Lung (tissue), 11 donors: ENCODE measurements at regions not wholly inside any gene's neighbourhood (a gene's known extent, or its start where the extent isn't known, plus 50 kb on each side); places are given as distances from the start of the nearest gene placed in this dataset.

ENCODE experiments used
- ATAC-seq: fragments of 200-7000 bp; cut with Tn5 transposase; one replicate; pipeline ENCODE4 v1.9.1; 2020; ENCODE audit warnings: moderate number of reproducible peaks; ENCODE audit not compliant: insufficient read depth, low FRiP score
- DNase-seq, 3 donors: peaks; one replicate each; pipeline ENCODE4 v3.0.0-alpha.2; 2013 to 2017
- H3K27ac ChIP-seq, 2 donors: one replicate each; pipeline ENCODE4 v1.5.1; 2013; ENCODE audit warnings: mild to moderate bottlenecking in 2 of 2, moderate library complexity in 2 of 2, control low read depth in 1 of 2, inconsistent platforms in 1 of 2, low read depth in 1 of 2, low read length in 1 of 2
- H3K27me3 ChIP-seq, 3 donors: one replicate each; pipeline ENCODE4 v1.5.1; 2013; ENCODE audit warnings: low read length in 2 of 3; ENCODE audit not compliant: control insufficient read depth in 3 of 3, insufficient read depth in 3 of 3
- H3K36me3 ChIP-seq, 4 donors: one replicate each; pipeline ENCODE4 v1.5.1; 2013; ENCODE audit warnings: low read length in 4 of 4, mild to moderate bottlenecking in 1 of 4, moderate library complexity in 1 of 4; ENCODE audit not compliant: control insufficient read depth in 4 of 4, insufficient read depth in 4 of 4
- H3K4me1 ChIP-seq, 5 donors: one replicate each; pipeline ENCODE4 v1.5.1; 2013; ENCODE audit warnings: low read length in 5 of 5, mild to moderate bottlenecking in 2 of 5, moderate library complexity in 1 of 5; ENCODE audit not compliant: control insufficient read depth in 5 of 5, insufficient read depth in 5 of 5
- H3K4me3 ChIP-seq: one replicate; pipeline ENCODE4 v1.5.1; 2013; ENCODE audit warnings: mild to moderate bottlenecking, control low read depth, moderate library complexity
- H3K9ac ChIP-seq, 2 donors: one replicate each; pipeline ENCODE4 v1.5.1; 2013; ENCODE audit warnings: low read length in 2 of 2, control low read depth in 1 of 2; ENCODE audit not compliant: insufficient read depth in 1 of 2
- H3K9me3 ChIP-seq, 4 donors: one replicate each; pipeline ENCODE4 v1.5.1; 2013; ENCODE audit warnings: low read length in 3 of 4, mild to moderate bottlenecking in 1 of 4, moderate library complexity in 1 of 4; ENCODE audit not compliant: control insufficient read depth in 4 of 4, insufficient read depth in 3 of 4
- WGBS, 2 donors: extraction: QIAGEN DNeasy Blood & Tissue Kit; methylation state at CpG; one replicate each; pipeline ENCODE4 v1.1.7; 2013; 5-methylcytosine and 5-hydroxymethylcytosine counted together
- TF ChIP-seq, protein P1 (sequence below): IDR thresholded peaks from 2 replicates; pipeline ENCODE4 v1.5.1; 2012; ENCODE audit warnings: mild to moderate bottlenecking; ENCODE audit errors: control extremely low read depth, extremely low read depth
- donor health status: control.
- donor health status: control.
- donor health status: Bipolar disorder and iron deficiency.
- donor health status: healthy.
- donor health status: DM: yes; HTN: yes; CAD: no.

DNA sequence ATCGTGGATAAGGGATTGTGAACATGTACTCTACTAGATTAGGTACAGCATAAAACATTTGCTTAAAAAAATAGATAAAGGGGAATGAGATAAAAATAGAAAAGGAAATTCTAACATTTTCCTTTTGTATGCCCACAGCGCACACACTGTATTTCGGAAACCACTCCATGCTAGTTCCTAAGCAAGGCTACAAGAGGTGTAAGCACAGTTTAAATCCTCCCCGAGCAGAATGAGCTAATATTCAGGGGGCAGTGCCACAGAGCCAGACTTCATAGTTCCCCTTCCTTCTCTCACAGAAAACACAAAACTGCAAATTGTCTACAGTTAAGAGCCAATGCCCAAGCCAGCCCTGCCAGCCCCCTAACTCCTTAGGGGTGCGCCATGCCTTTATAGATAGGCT, 159.4 kb downstream of the ZNF281 start:
- ATAC-seq = no peak

DNA sequence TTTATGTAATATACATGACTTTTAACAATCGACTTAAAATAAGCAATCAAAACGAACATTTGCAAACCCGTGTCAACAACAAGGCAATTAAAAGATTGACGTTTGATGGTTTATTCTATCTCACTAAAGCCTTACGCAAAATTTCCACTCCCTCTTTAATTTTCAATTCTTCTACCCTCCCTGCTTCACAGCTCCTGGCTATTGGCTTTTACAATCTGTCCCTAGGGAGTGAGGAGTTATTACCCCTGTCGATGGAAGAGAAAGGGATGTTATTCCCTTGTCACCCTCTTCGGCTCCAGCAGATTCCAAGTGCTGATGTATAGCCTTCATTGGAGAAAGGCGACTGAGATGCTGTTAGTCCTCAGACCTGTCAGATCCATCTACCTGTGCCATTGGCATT, 161.3 kb downstream of the ZNF281 start:
- H3K27ac ChIP-seq = no peak overlapping the region
- peaks cover 0 to 1% (median 0%) of the 10 kb centered on the region in 5 donors for H3K4me1 ChIP-seq
- H3K27me3 ChIP-seq = peaks cover 0 to 10% (median 8%) of the 10 kb centered on the region in 3 donors
- no peaks in the 10 kb centered on the region for H3K36me3 ChIP-seq
- H3K4me3 ChIP-seq = no peak overlapping the region
- TF ChIP-seq, protein P1, sequence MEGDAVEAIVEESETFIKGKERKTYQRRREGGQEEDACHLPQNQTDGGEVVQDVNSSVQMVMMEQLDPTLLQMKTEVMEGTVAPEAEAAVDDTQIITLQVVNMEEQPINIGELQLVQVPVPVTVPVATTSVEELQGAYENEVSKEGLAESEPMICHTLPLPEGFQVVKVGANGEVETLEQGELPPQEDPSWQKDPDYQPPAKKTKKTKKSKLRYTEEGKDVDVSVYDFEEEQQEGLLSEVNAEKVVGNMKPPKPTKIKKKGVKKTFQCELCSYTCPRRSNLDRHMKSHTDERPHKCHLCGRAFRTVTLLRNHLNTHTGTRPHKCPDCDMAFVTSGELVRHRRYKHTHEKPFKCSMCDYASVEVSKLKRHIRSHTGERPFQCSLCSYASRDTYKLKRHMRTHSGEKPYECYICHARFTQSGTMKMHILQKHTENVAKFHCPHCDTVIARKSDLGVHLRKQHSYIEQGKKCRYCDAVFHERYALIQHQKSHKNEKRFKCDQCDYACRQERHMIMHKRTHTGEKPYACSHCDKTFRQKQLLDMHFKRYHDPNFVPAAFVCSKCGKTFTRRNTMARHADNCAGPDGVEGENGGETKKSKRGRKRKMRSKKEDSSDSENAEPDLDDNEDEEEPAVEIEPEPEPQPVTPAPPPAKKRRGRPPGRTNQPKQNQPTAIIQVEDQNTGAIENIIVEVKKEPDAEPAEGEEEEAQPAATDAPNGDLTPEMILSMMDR = no peak
- DNase-seq = no peak
- 89 to 92% methylated on average over 8 of the region's 8 CpGs for WGBS, 2 donors
- ATAC-seq = no peak
- H3K9me3 ChIP-seq = no peaks in the 10 kb centered on the region
- no peak overlapping the region for H3K9ac ChIP-seq

More for the DNA sequence above, 159.4 kb downstream of the ZNF281 start:
- Histone ChIP-seq H3K9ac (no peak overlapping the region), H3K4me1 (peaks cover 0 to under 1% (median 0%) of the 10 kb centered on the region in 5 donors), H3K9me3 (no peaks in the 10 kb centered on the region), H3K27ac (no peak overlapping the region), H3K27me3 (peaks cover 0 to 10% (median 8%) of the 10 kb centered on the region in 3 donors), H3K36me3 (no peaks in the 10 kb centered on the region), H3K4me3 (no peak overlapping the region)
- 63 to 70% methylated on average over 5 of the region's 5 CpGs for WGBS, 2 donors
- no peak for DNase-seq
- TF ChIP-seq, protein P1 = no peak

DNA sequence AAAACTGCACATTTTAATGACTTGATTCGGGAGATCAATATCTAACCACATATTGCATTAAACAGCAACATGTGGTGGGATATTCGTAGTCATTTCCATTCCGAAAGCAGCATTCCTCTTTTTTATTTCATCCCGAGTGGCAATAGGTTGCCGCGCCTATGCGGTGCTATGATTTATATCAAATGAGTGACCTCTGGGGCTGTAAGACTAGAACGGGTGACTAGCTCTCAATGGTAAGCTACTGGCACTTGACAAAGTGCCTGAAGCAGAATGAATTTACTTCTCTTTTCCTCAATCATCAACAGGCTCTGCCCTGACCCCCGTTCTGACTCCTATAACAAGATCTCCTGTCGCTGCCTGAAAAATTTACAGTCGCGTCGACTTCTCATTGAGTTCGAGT, 162.3 kb downstream of the ZNF281 start:
- 46 to 53% methylated on average over 14 of the region's 14 CpGs for WGBS, 2 donors
- no peak overlapping the region for H3K4me3 ChIP-seq
- H3K36me3 ChIP-seq = no peaks in the 10 kb centered on the region
- no peak overlapping the region for H3K9ac ChIP-seq
- H3K27me3 ChIP-seq = peaks cover 0 to 10% (median 8%) of the 10 kb centered on the region in 3 donors
- peaks cover 0 to 4% (median 0%) of the 10 kb centered on the region in 5 donors for H3K4me1 ChIP-seq
- TF ChIP-seq, protein P1 = no peak
- no peaks in the 10 kb centered on the region for H3K9me3 ChIP-seq
- DNase-seq = no peak
- H3K27ac ChIP-seq = no peak overlapping the region
- no peak for ATAC-seq

DNA sequence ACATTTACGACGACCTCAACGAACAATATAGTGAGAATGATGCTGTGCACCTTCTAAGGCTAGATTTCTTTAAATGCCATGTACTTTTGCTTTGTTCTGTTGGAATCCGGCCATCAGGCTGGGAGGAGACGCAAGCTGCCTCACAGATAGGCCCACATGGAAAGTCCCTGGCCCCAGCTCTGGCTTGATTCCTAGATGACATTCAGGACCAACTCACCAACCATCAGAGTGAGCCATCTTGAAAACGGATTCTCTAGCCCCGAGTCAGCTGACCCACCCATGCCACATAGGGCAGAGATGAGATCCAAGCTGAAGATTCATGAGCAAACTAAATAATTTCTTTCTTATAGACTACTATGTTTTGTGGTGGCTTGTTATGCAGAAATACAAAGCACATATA, 164.4 kb downstream of the ZNF281 start:
- DNase-seq (no peak), ATAC-seq (no peak)
- Histone ChIP-seq H3K27ac (no peak overlapping the region), H3K4me3 (no peak overlapping the region), H3K9ac (no peak overlapping the region), H3K9me3 (no peaks in the 10 kb centered on the region), H3K36me3 (no peaks in the 10 kb centered on the region), H3K4me1 (peaks cover 0 to 24% (median 3%) of the 10 kb centered on the region in 5 donors), H3K27me3 (peaks cover 0 to 10% (median 8%) of the 10 kb centered on the region in 3 donors)
- whole genome bisulfite sequencing, 2 donors = 74 to 88% methylated on average over 7 of the region's 7 CpGs
- TF ChIP-seq, protein P1 = no peak
